ENCODE measurements at regions not wholly inside any gene's neighbourhood (a gene's known extent, or its start where the extent isn't known, plus 50 kb on each side); places are given as distances from the start of the nearest gene placed in this dataset.

- DNase-seq, result no peak
Measured at GRCh38 chr7:33661430-33662160, 243.7 kb upstream of the BMPER start.

GRCh38 chr7:33666531-33666930 is 238.8 kb upstream of the BMPER start:
- peak; percentile 59 for DNase-seq

- DNase-seq, result peak; percentile 75
Measured at GRCh38 chr7:33667196-33667595, 238.1 kb upstream of the BMPER start.

GRCh38 chr7:33669251-33669670 is 236.1 kb upstream of the BMPER start:
- peak; percentile 60 for DNase-seq

- DNase-seq, result peak; percentile 36
Measured at GRCh38 chr7:33671531-33672262, 233.6 kb upstream of the BMPER start.

- no peak for DNase-seq
Measured at GRCh38 chr7:33673029-33673700, 232.2 kb upstream of the BMPER start.

GRCh38 chr7:33674804-33675411 is 230.4 kb upstream of the BMPER start:
- DNase-seq, result no peak

- no peak for DNase-seq
Measured at GRCh38 chr7:33677556-33677955, 227.8 kb upstream of the BMPER start.

GRCh38 chr7:33678569-33679335 is 226.6 kb upstream of the BMPER start:
- no peak for DNase-seq

GRCh38 chr7:33680682-33681081 is 224.7 kb upstream of the BMPER start:
- DNase-seq, result no peak

- DNase-seq, result no peak
Measured at GRCh38 chr7:33685503-33685902, 219.8 kb upstream of the BMPER start.

- no peak for DNase-seq
Measured at GRCh38 chr7:33685981-33686683, 219.2 kb upstream of the BMPER start.

GRCh38 chr7:33687625-33688024 is 217.7 kb upstream of the BMPER start:
- DNase-seq, result no peak

GRCh38 chr7:33691180-33691579 is 214.2 kb upstream of the BMPER start:
- no peak for DNase-seq

- peak; percentile 90 for DNase-seq
Measured at GRCh38 chr7:33692956-33693355, 212.4 kb upstream of the BMPER start.

GRCh38 chr7:33694006-33694405 is 211.3 kb upstream of the BMPER start:
- no peak for DNase-seq

- no peak for DNase-seq
Measured at GRCh38 chr7:33697616-33698015, 207.7 kb upstream of the BMPER start.

- DNase-seq, result peak; percentile 40
Measured at GRCh38 chr7:33698041-33698440, 207.3 kb upstream of the BMPER start.

GRCh38 chr7:33698692-33699128 is 206.6 kb upstream of the BMPER start:
- peak; percentile 12 for DNase-seq

GRCh38 chr7:33700001-33700899 is 205.1 kb upstream of the BMPER start:
- DNase-seq, result no peak

All from fibroblast of upper back skin (primary cell).